ENCODE measurements at regions not wholly inside any gene's neighbourhood (a gene's known extent, or its start where the extent isn't known, plus 50 kb on each side); places are given as distances from the start of the nearest gene placed in this dataset.

DNA sequence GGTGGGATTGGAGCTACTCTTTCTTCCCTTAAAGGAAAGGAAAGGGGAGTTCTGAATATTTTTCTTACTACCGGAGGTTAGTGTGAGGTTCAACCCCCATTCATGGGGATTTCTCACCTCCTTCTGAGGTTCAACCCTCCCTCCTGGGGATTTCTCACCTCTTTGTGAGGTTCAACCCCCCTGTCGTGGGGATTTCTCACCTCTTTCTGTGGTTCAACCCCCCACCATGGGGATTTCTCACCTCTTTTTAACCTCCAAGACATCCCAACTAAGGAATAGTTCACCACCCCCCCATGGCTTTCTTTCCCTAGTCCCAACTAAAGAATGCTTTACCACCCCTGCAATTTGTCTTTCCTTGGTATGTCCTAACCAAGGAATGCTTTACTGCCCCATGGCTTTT is 520.3 kb downstream of the EDEM1 start:
- TF ChIP-seq, protein P1, sequence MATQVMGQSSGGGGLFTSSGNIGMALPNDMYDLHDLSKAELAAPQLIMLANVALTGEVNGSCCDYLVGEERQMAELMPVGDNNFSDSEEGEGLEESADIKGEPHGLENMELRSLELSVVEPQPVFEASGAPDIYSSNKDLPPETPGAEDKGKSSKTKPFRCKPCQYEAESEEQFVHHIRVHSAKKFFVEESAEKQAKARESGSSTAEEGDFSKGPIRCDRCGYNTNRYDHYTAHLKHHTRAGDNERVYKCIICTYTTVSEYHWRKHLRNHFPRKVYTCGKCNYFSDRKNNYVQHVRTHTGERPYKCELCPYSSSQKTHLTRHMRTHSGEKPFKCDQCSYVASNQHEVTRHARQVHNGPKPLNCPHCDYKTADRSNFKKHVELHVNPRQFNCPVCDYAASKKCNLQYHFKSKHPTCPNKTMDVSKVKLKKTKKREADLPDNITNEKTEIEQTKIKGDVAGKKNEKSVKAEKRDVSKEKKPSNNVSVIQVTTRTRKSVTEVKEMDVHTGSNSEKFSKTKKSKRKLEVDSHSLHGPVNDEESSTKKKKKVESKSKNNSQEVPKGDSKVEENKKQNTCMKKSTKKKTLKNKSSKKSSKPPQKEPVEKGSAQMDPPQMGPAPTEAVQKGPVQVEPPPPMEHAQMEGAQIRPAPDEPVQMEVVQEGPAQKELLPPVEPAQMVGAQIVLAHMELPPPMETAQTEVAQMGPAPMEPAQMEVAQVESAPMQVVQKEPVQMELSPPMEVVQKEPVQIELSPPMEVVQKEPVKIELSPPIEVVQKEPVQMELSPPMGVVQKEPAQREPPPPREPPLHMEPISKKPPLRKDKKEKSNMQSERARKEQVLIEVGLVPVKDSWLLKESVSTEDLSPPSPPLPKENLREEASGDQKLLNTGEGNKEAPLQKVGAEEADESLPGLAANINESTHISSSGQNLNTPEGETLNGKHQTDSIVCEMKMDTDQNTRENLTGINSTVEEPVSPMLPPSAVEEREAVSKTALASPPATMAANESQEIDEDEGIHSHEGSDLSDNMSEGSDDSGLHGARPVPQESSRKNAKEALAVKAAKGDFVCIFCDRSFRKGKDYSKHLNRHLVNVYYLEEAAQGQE (IDR thresholded peaks at IDR 0.05; ENCODE audit: borderline replicate concordance): no peak
- TF ChIP-seq, protein P2, sequence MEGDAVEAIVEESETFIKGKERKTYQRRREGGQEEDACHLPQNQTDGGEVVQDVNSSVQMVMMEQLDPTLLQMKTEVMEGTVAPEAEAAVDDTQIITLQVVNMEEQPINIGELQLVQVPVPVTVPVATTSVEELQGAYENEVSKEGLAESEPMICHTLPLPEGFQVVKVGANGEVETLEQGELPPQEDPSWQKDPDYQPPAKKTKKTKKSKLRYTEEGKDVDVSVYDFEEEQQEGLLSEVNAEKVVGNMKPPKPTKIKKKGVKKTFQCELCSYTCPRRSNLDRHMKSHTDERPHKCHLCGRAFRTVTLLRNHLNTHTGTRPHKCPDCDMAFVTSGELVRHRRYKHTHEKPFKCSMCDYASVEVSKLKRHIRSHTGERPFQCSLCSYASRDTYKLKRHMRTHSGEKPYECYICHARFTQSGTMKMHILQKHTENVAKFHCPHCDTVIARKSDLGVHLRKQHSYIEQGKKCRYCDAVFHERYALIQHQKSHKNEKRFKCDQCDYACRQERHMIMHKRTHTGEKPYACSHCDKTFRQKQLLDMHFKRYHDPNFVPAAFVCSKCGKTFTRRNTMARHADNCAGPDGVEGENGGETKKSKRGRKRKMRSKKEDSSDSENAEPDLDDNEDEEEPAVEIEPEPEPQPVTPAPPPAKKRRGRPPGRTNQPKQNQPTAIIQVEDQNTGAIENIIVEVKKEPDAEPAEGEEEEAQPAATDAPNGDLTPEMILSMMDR (IDR thresholded peaks at IDR 0.05; ENCODE audit: poor library complexity, severe bottlenecking): no peak
- no peak for TF ChIP-seq EP300 (conservative IDR thresholded peaks at IDR 0.05; ENCODE audit: poor library complexity, severe bottlenecking)
- TF ChIP-seq POLR2AphosphoS5 (IDR thresholded peaks at IDR 0.05): no peak
- no peak for TF ChIP-seq EZH2 (IDR thresholded peaks at IDR 0.05; ENCODE audit: borderline replicate concordance, insufficient read depth, low read length, poor library complexity, severe bottlenecking)
